GM12878 (cell line): ENCODE measurements at regions not wholly inside any gene's neighbourhood (a gene's known extent, or its start where the extent isn't known, plus 50 kb on each side); places are given as distances from the start of the nearest gene placed in this dataset.

Source experiments
- ATAC-seq: fragments of 200-7000 bp; cut with Tn5 transposase; 3 replicates; pipeline ENCODE4 v1.9.1; 2020; ENCODE audit warnings: mild to moderate bottlenecking, moderate library complexity
- BruUV-seq: library from RNA; stranded (reverse); fragments of 400-500 nt; replicated peaks from 2 replicates; lab custom pipeline; 2021; lab: Mats Ljungman, UMichigan
- CTCF ChIA-PET: fragments of 300-600 bp; sonication (Branson Sonifier 250); formaldehyde crosslinking; extraction: SDS; loops from one replicate; lab custom pipeline; 2021; ENCODE audit warnings: inconsistent platforms; lab: Yijun Ruan, JAX
- POLR2A ChIA-PET: fragments of 350-600 bp; formaldehyde crosslinking; extraction: SDS; loops from one replicate; lab custom pipeline; 2021; ENCODE audit warnings: inconsistent platforms; lab: Charles Lee
- RAD21 ChIA-PET: fragments of 300-600 bp; sonication (Branson Sonifier 250); formaldehyde crosslinking; loops from one replicate; lab custom pipeline; 2023; ENCODE audit warnings: antibody characterized with exemption; ENCODE audit not compliant: unreplicated experiment; lab: Charles Lee
- SMC1A ChIA-PET: fragments of 300-600 bp; sonication (Branson Sonifier 250); formaldehyde crosslinking; loops from one replicate; lab custom pipeline; 2023; ENCODE audit not compliant: unreplicated experiment, uncharacterized antibody; lab: Charles Lee
- DNase-seq: peaks from one replicate; pipeline ENCODE4 v3.0.0-alpha.2; 2011; ENCODE audit warnings: low read depth, low spot score
- FAIRE-seq: peaks from 3 replicates; lab custom pipeline; 2011; peaks lifted over from hg19 to GRCh38; lab: Jason Lieb, UNC
- H2AFZ ChIP-seq: 2 replicates; pipeline ENCODE4 v1.6.0; 2011; ENCODE audit warnings: low read depth, low read length, control low read depth; ENCODE audit not compliant: control insufficient read depth
- H3K27ac ChIP-seq: 2 replicates; pipeline ENCODE4 v1.5.1; 2011; ENCODE audit warnings: control low read depth; ENCODE audit not compliant: control insufficient read depth, insufficient read depth
- H3K27me3 ChIP-seq, 2 experiments: replicated peaks in 1 of 2; 2 replicates each; pipeline versions ENCODE4 v1.6.0 to v1.6.1; 2011; ENCODE audit warnings: low read length in 1 of 2; ENCODE audit not compliant: control insufficient read depth in 2 of 2, insufficient read depth in 2 of 2
- H3K36me3 ChIP-seq, 2 experiments: 2 replicates each; pipeline ENCODE4 v1.5.1; 2011; ENCODE audit warnings: low read length in 1 of 2; ENCODE audit not compliant: control insufficient read depth in 2 of 2, insufficient read depth in 2 of 2
- H3K4me1 ChIP-seq: 2 replicates; pipeline ENCODE4 v1.6.1; 2011; ENCODE audit warnings: mild to moderate bottlenecking, low read length, moderate library complexity, mixed read lengths; ENCODE audit not compliant: control insufficient read depth, insufficient read depth
- H3K4me2 ChIP-seq: 2 replicates; pipeline ENCODE4 v1.6.0; 2011; ENCODE audit warnings: control low read depth; ENCODE audit not compliant: control insufficient read depth, insufficient read depth
- H3K4me3 ChIP-seq: fragments of 200-600 bp; sonication (generic); 2 replicates; pipeline ENCODE4 v1.5.1; 2016
- H3K79me2 ChIP-seq: 2 replicates; pipeline ENCODE4 v1.6.0; 2011; ENCODE audit warnings: low read length; ENCODE audit not compliant: control insufficient read depth, insufficient read depth
- H3K9ac ChIP-seq: 2 replicates; pipeline ENCODE4 v1.8.0; 2011; ENCODE audit warnings: low read length, control low read depth, mixed read lengths; ENCODE audit not compliant: control insufficient read depth, insufficient read depth
- H3K9me3 ChIP-seq: replicated peaks from 3 replicates; pipeline ENCODE4 v1.5.1; 2011; ENCODE audit warnings: mild to moderate bottlenecking, low read length; ENCODE audit not compliant: control insufficient read depth, insufficient read depth
- H4K20me1 ChIP-seq: 2 replicates; pipeline ENCODE4 v1.6.0; 2011; ENCODE audit not compliant: control insufficient read depth, insufficient read depth
- ATF3 ChIP-seq: IDR thresholded peaks from 2 replicates; pipeline ENCODE4 v1.6.1; 2011; ENCODE audit warnings: low read depth, mild to moderate bottlenecking, low read length, moderate library complexity, borderline replicate concordance; ENCODE audit errors: extremely low read depth
- IRF5 ChIP-seq: fragments of 450-650 bp; IDR thresholded peaks from 2 replicates; pipeline ENCODE4 v1.6.1; 2017; ENCODE audit warnings: borderline replicate concordance
- JUNB ChIP-seq: IDR thresholded peaks from 2 replicates; pipeline ENCODE4 v1.6.1; 2016; ENCODE audit warnings: antibody characterized with exemption, mild to moderate bottlenecking
- MYC ChIP-seq: IDR thresholded peaks from 2 replicates; pipeline ENCODE4 v1.6.1; 2011; ENCODE audit warnings: mild to moderate bottlenecking, low read length, moderate library complexity, inconsistent platforms; ENCODE audit not compliant: insufficient read depth, insufficient replicate concordance, insufficient read length, severe bottlenecking
- NFIC ChIP-seq: IDR thresholded peaks from 2 replicates; pipeline ENCODE4 v1.6.1; 2012; ENCODE audit warnings: low read depth, mild to moderate bottlenecking, inconsistent platforms, low read length, moderate library complexity
- NFXL1 ChIP-seq: fragments of 450-650 bp; IDR thresholded peaks from 2 replicates; pipeline ENCODE4 v1.6.1; 2017; ENCODE audit warnings: antibody characterized with exemption, mild to moderate bottlenecking, borderline replicate concordance
- NR2C2 ChIP-seq: IDR thresholded peaks from 2 replicates; pipeline ENCODE4 v1.6.1; 2011; ENCODE audit warnings: borderline replicate concordance, low read depth; ENCODE audit not compliant: control insufficient read depth, insufficient read length
- RCOR1 ChIP-seq: conservative IDR thresholded peaks from 2 replicates; pipeline ENCODE4 v1.6.1; 2012; ENCODE audit warnings: low read depth, low read length, improper control_type of control experiment
- TCF3 ChIP-seq: IDR thresholded peaks from 2 replicates; pipeline ENCODE4 v1.6.1; 2012; ENCODE audit warnings: low read depth, mild to moderate bottlenecking, low read length, borderline replicate concordance; ENCODE audit not compliant: insufficient read depth
- ZBTB4 ChIP-seq: fragments of 450-650 bp; formaldehyde crosslinking; IDR thresholded peaks from 2 replicates; pipeline ENCODE4 v1.4.0; 2022; ENCODE audit warnings: mild to moderate bottlenecking, moderate library complexity
- WGBS: methylation state at CpG from one replicate; pipeline ENCODE4 v1.1.6; 2016; ENCODE audit warnings: low lambda C conversion rate; ENCODE audit not compliant: insufficient replicate concordance, insufficient coverage; ENCODE audit errors: missing lambda C conversion rate; 5-methylcytosine and 5-hydroxymethylcytosine counted together
- in situ Hi-C: fragments of 300-500 bp; cut with MboI; formaldehyde crosslinking; loops from 9 replicates; pipeline ENCODE4 v1.14.3; 2018; ENCODE audit warnings: mixed read lengths
- intact Hi-C: fragments of 100-400 bp; cut with micrococcal nuclease; formaldehyde crosslinking; loops from one replicate; pipeline ENCODE4 v1.14.2; 2022; ENCODE audit not compliant: unreplicated experiment
- TF ChIP-seq, protein P1 (sequence below): IDR thresholded peaks from 2 replicates; pipeline ENCODE4 v1.6.1; 2012; ENCODE audit warnings: mild to moderate bottlenecking, low read depth, low read length
- TF ChIP-seq, protein P2 (sequence below): fragments of 450-650 bp; IDR thresholded peaks from 2 replicates; pipeline ENCODE4 v1.6.1; 2018; ENCODE audit warnings: mild to moderate bottlenecking, low read depth, moderate library complexity; ENCODE audit not compliant: partially characterized antibody

- no peak overlapping the region for H3K9ac ChIP-seq
- H3K4me1 ChIP-seq: no peaks in the 10 kb centered on the region
- no peaks in the 10 kb centered on the region for H3K27me3 ChIP-seq
- ATAC-seq (peak; percentile 86), DNase-seq (no peak), FAIRE-seq (peak; percentile 71)
- no peaks in the 10 kb centered on the region for H4K20me1 ChIP-seq
- H3K36me3 ChIP-seq: no peaks in the 10 kb centered on the region
- in situ Hi-C loops (no loop called here), intact Hi-C loops (no loop called here)
- 0 out of 2 replicates have a peak overlapping the region, but pooled peaks have one; percentile 14 for H3K4me2 ChIP-seq
- ChIA-PET CTCF (no interaction called here), RAD21 (no interaction called here), SMC1A (no interaction called here), POLR2A (no interaction called here)
- no peak overlapping the region for H3K27ac ChIP-seq
- H3K4me3 ChIP-seq: no peak overlapping the region
- H3K9me3 ChIP-seq: no peaks in the 10 kb centered on the region
- H3K79me2 ChIP-seq: no peaks in the 10 kb centered on the region
- BruUV-seq: no TSS peak
- H2AFZ ChIP-seq: peak overlapping the region; percentile 38
- 0% methylated on average over 1 of the region's 1 CpG for WGBS
- TF ChIP-seq NFIC (peak; percentile 40; the same call in 1 of the 2 replicates), ZBTB4 (CRISPR knock-in tag) (no peak), NR2C2 (no peak), NFXL1 (no peak), TCF3 (no peak), JUNB (peak; percentile 66), ATF3 (no peak), IRF5 (no peak), RCOR1 (no peak), MYC (no peak)
- TF ChIP-seq, protein P1, sequence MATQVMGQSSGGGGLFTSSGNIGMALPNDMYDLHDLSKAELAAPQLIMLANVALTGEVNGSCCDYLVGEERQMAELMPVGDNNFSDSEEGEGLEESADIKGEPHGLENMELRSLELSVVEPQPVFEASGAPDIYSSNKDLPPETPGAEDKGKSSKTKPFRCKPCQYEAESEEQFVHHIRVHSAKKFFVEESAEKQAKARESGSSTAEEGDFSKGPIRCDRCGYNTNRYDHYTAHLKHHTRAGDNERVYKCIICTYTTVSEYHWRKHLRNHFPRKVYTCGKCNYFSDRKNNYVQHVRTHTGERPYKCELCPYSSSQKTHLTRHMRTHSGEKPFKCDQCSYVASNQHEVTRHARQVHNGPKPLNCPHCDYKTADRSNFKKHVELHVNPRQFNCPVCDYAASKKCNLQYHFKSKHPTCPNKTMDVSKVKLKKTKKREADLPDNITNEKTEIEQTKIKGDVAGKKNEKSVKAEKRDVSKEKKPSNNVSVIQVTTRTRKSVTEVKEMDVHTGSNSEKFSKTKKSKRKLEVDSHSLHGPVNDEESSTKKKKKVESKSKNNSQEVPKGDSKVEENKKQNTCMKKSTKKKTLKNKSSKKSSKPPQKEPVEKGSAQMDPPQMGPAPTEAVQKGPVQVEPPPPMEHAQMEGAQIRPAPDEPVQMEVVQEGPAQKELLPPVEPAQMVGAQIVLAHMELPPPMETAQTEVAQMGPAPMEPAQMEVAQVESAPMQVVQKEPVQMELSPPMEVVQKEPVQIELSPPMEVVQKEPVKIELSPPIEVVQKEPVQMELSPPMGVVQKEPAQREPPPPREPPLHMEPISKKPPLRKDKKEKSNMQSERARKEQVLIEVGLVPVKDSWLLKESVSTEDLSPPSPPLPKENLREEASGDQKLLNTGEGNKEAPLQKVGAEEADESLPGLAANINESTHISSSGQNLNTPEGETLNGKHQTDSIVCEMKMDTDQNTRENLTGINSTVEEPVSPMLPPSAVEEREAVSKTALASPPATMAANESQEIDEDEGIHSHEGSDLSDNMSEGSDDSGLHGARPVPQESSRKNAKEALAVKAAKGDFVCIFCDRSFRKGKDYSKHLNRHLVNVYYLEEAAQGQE: no peak
- TF ChIP-seq, protein P2, sequence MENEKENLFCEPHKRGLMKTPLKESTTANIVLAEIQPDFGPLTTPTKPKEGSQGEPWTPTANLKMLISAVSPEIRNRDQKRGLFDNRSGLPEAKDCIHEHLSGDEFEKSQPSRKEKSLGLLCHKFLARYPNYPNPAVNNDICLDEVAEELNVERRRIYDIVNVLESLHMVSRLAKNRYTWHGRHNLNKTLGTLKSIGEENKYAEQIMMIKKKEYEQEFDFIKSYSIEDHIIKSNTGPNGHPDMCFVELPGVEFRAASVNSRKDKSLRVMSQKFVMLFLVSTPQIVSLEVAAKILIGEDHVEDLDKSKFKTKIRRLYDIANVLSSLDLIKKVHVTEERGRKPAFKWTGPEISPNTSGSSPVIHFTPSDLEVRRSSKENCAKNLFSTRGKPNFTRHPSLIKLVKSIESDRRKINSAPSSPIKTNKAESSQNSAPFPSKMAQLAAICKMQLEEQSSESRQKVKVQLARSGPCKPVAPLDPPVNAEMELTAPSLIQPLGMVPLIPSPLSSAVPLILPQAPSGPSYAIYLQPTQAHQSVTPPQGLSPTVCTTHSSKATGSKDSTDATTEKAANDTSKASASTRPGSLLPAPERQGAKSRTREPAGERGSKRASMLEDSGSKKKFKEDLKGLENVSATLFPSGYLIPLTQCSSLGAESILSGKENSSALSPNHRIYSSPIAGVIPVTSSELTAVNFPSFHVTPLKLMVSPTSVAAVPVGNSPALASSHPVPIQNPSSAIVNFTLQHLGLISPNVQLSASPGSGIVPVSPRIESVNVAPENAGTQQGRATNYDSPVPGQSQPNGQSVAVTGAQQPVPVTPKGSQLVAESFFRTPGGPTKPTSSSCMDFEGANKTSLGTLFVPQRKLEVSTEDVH: no peak
Observed at GRCh38 chr21:16308269-16308668, 578.5 kb downstream of the USP25 start.
